ENCODE measurements at regions not wholly inside any gene's neighbourhood (a gene's known extent, or its start where the extent isn't known, plus 50 kb on each side); places are given as distances from the start of the nearest gene placed in this dataset.

- H3K27me3 ChIP-seq (ENCODE audit: control insufficient read depth in 2 of 2, insufficient read depth in 1 of 2, low read length in 1 of 2): no peaks in the 10 kb centered on the region
- no peak overlapping the region for H3K4me3 ChIP-seq (ENCODE audit: low read length in 2 of 2)
- DNase-seq (ENCODE audit: low read depth in 6 of 9, low spot score in 9 of 9): no peak
- no peaks in the 10 kb centered on the region for H3K4me1 ChIP-seq (ENCODE audit: control insufficient read depth in 2 of 2, insufficient read depth in 2 of 2, low read length in 2 of 2)
- no peaks in the 10 kb centered on the region for H3K36me3 ChIP-seq (ENCODE audit: control insufficient read depth in 2 of 2, insufficient read depth in 2 of 2, low read length in 1 of 2)
- H3K9me3 ChIP-seq (ENCODE audit: control insufficient read depth in 2 of 2, insufficient read depth in 1 of 2, low read length in 1 of 2): no peaks in the 10 kb centered on the region
- no peak overlapping the region for H3K27ac ChIP-seq (ENCODE audit: low read depth in 1 of 2, low read length in 1 of 2)
Observed at GRCh38 chr2:180848393-180848792, 132.0 kb upstream of the UBE2E3 start.

GRCh38 chr2:180846756-180847472, 133.5 kb upstream of the UBE2E3 start:
- H3K27me3 ChIP-seq (ENCODE audit: control insufficient read depth in 2 of 2, insufficient read depth in 1 of 2, low read length in 1 of 2): no peaks in the 10 kb centered on the region
- no peak overlapping the region for H3K27ac ChIP-seq (ENCODE audit: low read depth in 1 of 2, low read length in 1 of 2)
- no peaks in the 10 kb centered on the region for H3K9me3 ChIP-seq (ENCODE audit: control insufficient read depth in 2 of 2, insufficient read depth in 1 of 2, low read length in 1 of 2)
- no peaks in the 10 kb centered on the region for H3K36me3 ChIP-seq (ENCODE audit: control insufficient read depth in 2 of 2, insufficient read depth in 2 of 2, low read length in 1 of 2)
- WGBS: 81% methylated on average over 3 of the region's 3 CpGs
- H3K4me3 ChIP-seq (ENCODE audit: low read length in 2 of 2): no peak overlapping the region
- DNase-seq (ENCODE audit: low read depth in 6 of 9, low spot score in 9 of 9): no peak
- no peaks in the 10 kb centered on the region for H3K4me1 ChIP-seq (ENCODE audit: control insufficient read depth in 2 of 2, insufficient read depth in 2 of 2, low read length in 2 of 2)

GRCh38 chr2:180842461-180842860, 137.9 kb upstream of the UBE2E3 start:
- Histone ChIP-seq H3K27ac (ENCODE audit: low read depth in 1 of 2, low read length in 1 of 2) (no peak overlapping the region), H3K4me1 (ENCODE audit: control insufficient read depth in 2 of 2, insufficient read depth in 2 of 2, low read length in 2 of 2) (no peaks in the 10 kb centered on the region), H3K36me3 (ENCODE audit: control insufficient read depth in 2 of 2, insufficient read depth in 2 of 2, low read length in 1 of 2) (no peaks in the 10 kb centered on the region), H3K9me3 (ENCODE audit: control insufficient read depth in 2 of 2, insufficient read depth in 1 of 2, low read length in 1 of 2) (no peaks in the 10 kb centered on the region), H3K4me3 (ENCODE audit: low read length in 2 of 2) (no peak overlapping the region), H3K27me3 (ENCODE audit: control insufficient read depth in 2 of 2, insufficient read depth in 1 of 2, low read length in 1 of 2) (no peaks in the 10 kb centered on the region)
- DNase-seq (ENCODE audit: low read depth in 6 of 9, low spot score in 9 of 9): no peak
- 91% methylated on average over 3 of the region's 3 CpGs for WGBS

GRCh38 chr2:180840641-180841040, 139.8 kb upstream of the UBE2E3 start:
- no peaks in the 10 kb centered on the region for H3K4me1 ChIP-seq (ENCODE audit: control insufficient read depth in 2 of 2, insufficient read depth in 2 of 2, low read length in 2 of 2)
- WGBS: 98% methylated on average over 9 of the region's 9 CpGs
- no peaks in the 10 kb centered on the region for H3K27me3 ChIP-seq (ENCODE audit: control insufficient read depth in 2 of 2, insufficient read depth in 1 of 2, low read length in 1 of 2)

GRCh38 chr2:180829836-180830235, 150.6 kb upstream of the UBE2E3 start:
- Histone ChIP-seq H3K9me3 (ENCODE audit: control insufficient read depth in 2 of 2, insufficient read depth in 1 of 2, low read length in 1 of 2) (no peaks in the 10 kb centered on the region), H3K36me3 (ENCODE audit: control insufficient read depth in 2 of 2, insufficient read depth in 2 of 2, low read length in 1 of 2) (no peaks in the 10 kb centered on the region), H3K27ac (ENCODE audit: low read depth in 1 of 2, low read length in 1 of 2) (no peak overlapping the region), H3K4me1 (ENCODE audit: control insufficient read depth in 2 of 2, insufficient read depth in 2 of 2, low read length in 2 of 2) (no peaks in the 10 kb centered on the region), H3K4me3 (ENCODE audit: low read length in 2 of 2) (no peak overlapping the region), H3K27me3 (ENCODE audit: control insufficient read depth in 2 of 2, insufficient read depth in 1 of 2, low read length in 1 of 2) (no peaks in the 10 kb centered on the region)
- DNase-seq (ENCODE audit: low read depth in 6 of 9, low spot score in 9 of 9): no peak

More at GRCh38 chr2:180840641-180841040, 139.8 kb upstream of the UBE2E3 start:
- no peak overlapping the region for H3K27ac ChIP-seq (ENCODE audit: low read depth in 1 of 2, low read length in 1 of 2)
- H3K9me3 ChIP-seq (ENCODE audit: control insufficient read depth in 2 of 2, insufficient read depth in 1 of 2, low read length in 1 of 2): no peaks in the 10 kb centered on the region
- H3K36me3 ChIP-seq (ENCODE audit: control insufficient read depth in 2 of 2, insufficient read depth in 2 of 2, low read length in 1 of 2): no peaks in the 10 kb centered on the region
- DNase-seq (ENCODE audit: low read depth in 6 of 9, low spot score in 9 of 9): no peak
- H3K4me3 ChIP-seq (ENCODE audit: low read length in 2 of 2): no peak overlapping the region

- DNase-seq (ENCODE audit: low read depth in 6 of 9, low spot score in 9 of 9): no peak
- no peaks in the 10 kb centered on the region for H3K36me3 ChIP-seq (ENCODE audit: control insufficient read depth in 2 of 2, insufficient read depth in 2 of 2, low read length in 1 of 2)
- H3K4me3 ChIP-seq (ENCODE audit: low read length in 2 of 2): no peak overlapping the region
- H3K4me1 ChIP-seq (ENCODE audit: control insufficient read depth in 2 of 2, insufficient read depth in 2 of 2, low read length in 2 of 2): no peaks in the 10 kb centered on the region
- no peaks in the 10 kb centered on the region for H3K9me3 ChIP-seq (ENCODE audit: control insufficient read depth in 2 of 2, insufficient read depth in 1 of 2, low read length in 1 of 2)
- 96% methylated on average over 5 of the region's 5 CpGs for WGBS
- H3K27me3 ChIP-seq (ENCODE audit: control insufficient read depth in 2 of 2, insufficient read depth in 1 of 2, low read length in 1 of 2): no peaks in the 10 kb centered on the region
- H3K27ac ChIP-seq (ENCODE audit: low read depth in 1 of 2, low read length in 1 of 2): no peak overlapping the region
Observed at GRCh38 chr2:180829261-180829660, 151.1 kb upstream of the UBE2E3 start.

- Histone ChIP-seq H3K27ac (ENCODE audit: low read depth in 1 of 2, low read length in 1 of 2) (no peak overlapping the region), H3K4me3 (ENCODE audit: low read length in 2 of 2) (no peak overlapping the region), H3K9me3 (ENCODE audit: control insufficient read depth in 2 of 2, insufficient read depth in 1 of 2, low read length in 1 of 2) (no peaks in the 10 kb centered on the region), H3K36me3 (ENCODE audit: control insufficient read depth in 2 of 2, insufficient read depth in 2 of 2, low read length in 1 of 2) (no peaks in the 10 kb centered on the region), H3K27me3 (ENCODE audit: control insufficient read depth in 2 of 2, insufficient read depth in 1 of 2, low read length in 1 of 2) (no peaks in the 10 kb centered on the region), H3K4me1 (ENCODE audit: control insufficient read depth in 2 of 2, insufficient read depth in 2 of 2, low read length in 2 of 2) (no peaks in the 10 kb centered on the region)
- WGBS: 95% methylated on average over 2 of the region's 2 CpGs
- DNase-seq (ENCODE audit: low read depth in 6 of 9, low spot score in 9 of 9): no peak
Observed at GRCh38 chr2:180828756-180829155, 151.6 kb upstream of the UBE2E3 start.

- H3K27ac ChIP-seq (ENCODE audit: low read depth in 1 of 2, low read length in 1 of 2): no peak overlapping the region
- H3K9me3 ChIP-seq (ENCODE audit: control insufficient read depth in 2 of 2, insufficient read depth in 1 of 2, low read length in 1 of 2): no peaks in the 10 kb centered on the region
- no peaks in the 10 kb centered on the region for H3K36me3 ChIP-seq (ENCODE audit: control insufficient read depth in 2 of 2, insufficient read depth in 2 of 2, low read length in 1 of 2)
- DNase-seq (ENCODE audit: low read depth in 6 of 9, low spot score in 9 of 9): no peak
- H3K4me1 ChIP-seq (ENCODE audit: control insufficient read depth in 2 of 2, insufficient read depth in 2 of 2, low read length in 2 of 2): no peaks in the 10 kb centered on the region
- H3K4me3 ChIP-seq (ENCODE audit: low read length in 2 of 2): no peak overlapping the region
- no peaks in the 10 kb centered on the region for H3K27me3 ChIP-seq (ENCODE audit: control insufficient read depth in 2 of 2, insufficient read depth in 1 of 2, low read length in 1 of 2)
- 95% methylated on average over 5 of the region's 5 CpGs for whole genome bisulfite sequencing
Observed at GRCh38 chr2:180823546-180824141, 156.8 kb upstream of the UBE2E3 start.

GRCh38 chr2:180819106-180819505, 161.3 kb upstream of the UBE2E3 start:
- Histone ChIP-seq H3K9me3 (ENCODE audit: control insufficient read depth in 2 of 2, insufficient read depth in 1 of 2, low read length in 1 of 2) (no peaks in the 10 kb centered on the region), H3K27ac (ENCODE audit: low read depth in 1 of 2, low read length in 1 of 2) (no peak overlapping the region), H3K4me1 (ENCODE audit: control insufficient read depth in 2 of 2, insufficient read depth in 2 of 2, low read length in 2 of 2) (no peaks in the 10 kb centered on the region), H3K4me3 (ENCODE audit: low read length in 2 of 2) (no peak overlapping the region), H3K27me3 (ENCODE audit: control insufficient read depth in 2 of 2, insufficient read depth in 1 of 2, low read length in 1 of 2) (no peaks in the 10 kb centered on the region), H3K36me3 (ENCODE audit: control insufficient read depth in 2 of 2, insufficient read depth in 2 of 2, low read length in 1 of 2) (no peaks in the 10 kb centered on the region)
- DNase-seq (ENCODE audit: low read depth in 6 of 9, low spot score in 9 of 9): no peak
- WGBS: 78% methylated on average over 2 of the region's 2 CpGs
